ENCODE measurements at regions not wholly inside any gene's neighbourhood (a gene's known extent, or its start where the extent isn't known, plus 50 kb on each side); places are given as distances from the start of the nearest gene placed in this dataset.

DNA sequence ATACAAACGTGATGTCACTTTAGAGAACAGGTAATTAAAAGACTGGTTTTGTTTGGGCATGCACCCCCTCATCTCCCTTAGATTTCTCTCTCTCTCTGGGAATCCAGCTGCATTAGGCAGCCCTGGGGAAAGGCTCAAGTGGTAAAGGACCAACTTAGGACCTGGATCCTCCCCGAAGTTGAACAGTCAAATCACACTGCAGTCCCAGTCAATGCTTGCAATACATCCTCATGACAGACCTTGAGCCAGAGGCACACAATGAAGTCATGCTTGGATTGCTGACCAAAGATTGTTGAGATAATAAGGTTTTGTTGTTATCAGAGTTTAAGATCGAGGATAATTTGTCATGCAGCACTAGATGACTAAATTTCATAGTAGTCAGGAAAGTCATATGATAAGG lies 1285.8 kb upstream of the NCAM2 start:
- no peak for DNase-seq

DNA sequence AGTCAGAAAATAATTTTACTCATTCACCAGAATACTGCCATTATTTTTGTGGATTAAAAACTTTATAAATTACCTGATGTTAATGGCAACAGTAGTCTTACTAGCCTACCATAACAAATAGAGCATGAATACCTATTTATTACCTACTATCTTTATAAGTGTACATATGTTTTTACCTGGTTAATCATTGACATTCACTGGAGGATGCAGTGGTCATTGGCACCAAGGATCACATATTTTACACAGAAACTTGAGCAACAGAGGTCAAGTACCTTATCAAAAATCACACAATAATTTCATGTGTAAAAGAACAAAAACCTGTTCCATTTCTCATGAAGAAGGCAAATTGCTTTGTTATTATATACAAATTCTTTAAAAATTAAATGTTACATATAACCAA lies 1284.9 kb upstream of the NCAM2 start:
- DNase-seq = no peak

DNA sequence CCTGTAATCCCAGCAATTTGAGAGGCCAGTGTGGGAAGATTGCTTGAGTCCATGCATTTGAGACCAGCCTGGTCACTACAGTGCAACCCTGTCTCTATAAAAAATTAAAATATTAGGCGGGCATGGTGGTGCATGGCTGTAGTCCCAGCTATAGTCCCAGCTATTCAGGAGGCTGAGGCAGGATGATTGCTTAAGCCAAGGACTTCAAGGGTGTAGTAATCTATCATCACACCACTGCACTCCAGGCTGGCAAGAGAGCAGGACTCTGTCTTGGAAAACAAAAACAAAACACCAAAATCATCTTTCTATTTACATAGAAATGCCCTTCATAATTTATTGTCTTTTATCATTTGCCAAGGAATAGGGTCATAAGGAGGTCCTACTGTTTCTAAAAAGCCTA lies 1274.1 kb upstream of the NCAM2 start:
- no peak for DNase-seq

DNA sequence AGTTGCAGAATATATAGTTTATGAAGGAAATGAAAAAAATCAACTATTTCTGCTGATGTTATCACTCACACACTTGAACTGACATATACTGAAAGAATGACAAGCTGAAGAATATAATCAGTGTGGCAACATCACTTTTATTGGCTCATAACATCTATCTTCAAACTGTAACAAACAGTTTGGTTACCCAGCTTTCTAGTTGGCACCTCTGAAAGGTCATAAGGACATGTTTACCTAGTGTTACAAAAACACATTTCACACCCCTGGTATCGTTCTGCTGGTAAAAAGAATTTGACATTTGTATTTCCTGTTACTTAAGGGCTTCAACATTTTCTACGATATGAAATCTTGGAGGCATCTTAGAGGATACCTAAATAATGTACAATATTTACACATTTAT lies 1267.0 kb upstream of the NCAM2 start:
- DNase-seq = no peak

DNA sequence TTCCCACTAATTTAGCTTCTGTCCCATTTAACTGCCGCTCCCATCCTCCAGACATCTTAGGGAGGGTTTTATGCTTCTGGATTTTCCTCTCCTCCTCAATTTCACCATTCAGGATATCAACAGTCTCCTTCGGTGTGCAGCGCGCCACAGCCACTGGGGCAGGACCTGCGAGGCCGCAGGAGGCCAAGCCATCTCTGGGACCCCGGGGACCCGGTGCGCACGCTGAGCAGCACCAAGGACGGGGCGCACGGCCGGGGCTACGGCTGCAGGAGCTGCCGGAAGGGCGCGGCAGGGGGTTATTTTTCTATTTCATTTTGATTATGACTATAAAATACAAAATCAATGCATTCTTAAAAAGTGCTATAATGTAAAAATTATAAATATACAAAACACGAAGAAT lies 1238.4 kb upstream of the NCAM2 start:
- DNase-seq = no peak

DNA sequence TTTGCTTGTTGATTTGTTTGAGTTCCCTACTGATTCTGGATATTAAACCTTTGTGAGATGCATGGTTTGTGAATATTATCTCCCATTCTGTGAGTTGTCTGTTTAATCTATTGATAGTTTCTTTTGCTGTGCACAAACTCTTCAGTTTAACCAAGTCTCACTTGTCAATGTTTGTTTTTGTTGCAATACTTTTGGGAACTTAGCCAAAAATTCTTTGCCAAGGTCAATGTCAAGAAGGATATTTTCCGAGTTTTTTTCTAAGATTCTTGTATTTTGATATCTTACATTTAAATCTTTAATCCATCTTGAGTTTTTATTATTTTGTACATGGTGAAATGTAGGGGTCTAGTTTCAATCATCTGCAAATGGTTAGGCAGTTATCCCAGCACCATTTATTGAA lies 1230.7 kb upstream of the NCAM2 start:
- DNase-seq = no peak

DNA sequence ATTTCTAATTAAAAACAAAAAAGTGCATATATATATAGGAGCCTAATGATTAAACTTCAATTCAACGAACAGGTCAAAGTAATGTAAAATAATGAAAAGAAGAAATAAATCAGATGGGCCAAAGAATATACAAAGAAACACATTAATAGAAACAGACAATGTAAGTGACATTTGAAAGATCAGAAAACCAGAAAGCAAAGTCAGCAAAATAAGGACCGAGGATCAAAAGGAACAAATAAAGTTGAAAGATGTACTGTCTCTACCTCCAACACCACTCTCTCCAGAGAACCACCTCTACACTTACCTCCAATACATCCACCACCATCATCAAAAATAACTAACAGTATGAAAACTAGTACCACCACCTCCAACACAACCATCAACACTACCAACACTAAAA lies 1226.3 kb upstream of the NCAM2 start:
- DNase-seq = no peak

DNA sequence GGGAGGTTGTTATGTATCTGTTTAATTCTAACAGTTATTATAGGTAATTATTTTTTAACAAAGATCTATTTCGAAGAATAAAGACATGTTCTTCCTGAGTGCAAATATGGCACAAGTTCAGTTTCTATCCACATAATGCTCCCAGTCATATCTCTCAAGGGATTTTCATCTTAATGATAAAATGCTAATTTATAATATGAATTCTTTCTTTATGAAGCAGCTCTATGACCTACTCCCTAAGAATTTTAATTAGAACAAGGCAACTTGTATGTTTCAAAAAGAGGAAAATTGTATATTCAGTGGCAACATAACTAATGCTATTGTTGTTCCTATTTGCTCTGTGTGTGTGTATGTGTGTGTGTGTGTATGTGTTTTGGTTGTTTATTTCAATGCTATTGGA lies 1222.1 kb upstream of the NCAM2 start:
- no peak for DNase-seq

DNA sequence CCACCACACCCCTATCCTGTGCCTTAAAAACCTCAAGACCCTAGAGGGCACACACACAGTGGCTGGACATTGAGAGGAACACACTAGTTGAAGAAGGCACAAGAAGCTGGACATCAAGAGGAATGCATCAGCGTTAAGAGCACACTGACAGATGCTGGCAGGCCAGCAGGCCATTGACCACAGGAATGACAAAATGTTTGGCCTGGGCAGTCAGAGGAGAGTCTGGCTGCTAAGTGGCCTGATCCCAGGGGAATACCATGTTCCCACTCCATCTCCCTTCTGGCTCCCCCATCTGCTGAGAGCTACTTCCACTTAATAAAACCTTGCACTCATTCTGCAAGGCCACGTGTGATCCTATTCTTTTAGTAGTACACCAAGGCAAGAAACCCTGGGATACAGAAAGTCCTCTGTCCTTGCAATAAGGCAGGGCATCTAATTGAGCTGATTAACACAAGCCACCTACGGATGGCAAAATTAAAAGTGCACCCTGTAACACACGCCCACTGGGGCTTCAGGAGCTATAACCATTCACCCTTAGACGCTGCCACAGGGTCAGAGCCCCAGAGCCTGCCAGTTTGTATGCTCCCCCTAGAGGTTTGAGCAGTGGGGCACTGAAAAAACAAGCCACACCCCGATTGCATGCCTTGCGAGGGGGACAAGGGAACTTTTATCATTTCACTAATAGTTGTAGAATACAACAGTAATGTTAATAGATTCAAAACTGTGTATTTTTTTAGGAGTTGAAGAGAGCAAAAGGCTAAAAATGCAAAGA lies 1216.1 kb upstream of the NCAM2 start:
- DNase-seq = no peak

DNA sequence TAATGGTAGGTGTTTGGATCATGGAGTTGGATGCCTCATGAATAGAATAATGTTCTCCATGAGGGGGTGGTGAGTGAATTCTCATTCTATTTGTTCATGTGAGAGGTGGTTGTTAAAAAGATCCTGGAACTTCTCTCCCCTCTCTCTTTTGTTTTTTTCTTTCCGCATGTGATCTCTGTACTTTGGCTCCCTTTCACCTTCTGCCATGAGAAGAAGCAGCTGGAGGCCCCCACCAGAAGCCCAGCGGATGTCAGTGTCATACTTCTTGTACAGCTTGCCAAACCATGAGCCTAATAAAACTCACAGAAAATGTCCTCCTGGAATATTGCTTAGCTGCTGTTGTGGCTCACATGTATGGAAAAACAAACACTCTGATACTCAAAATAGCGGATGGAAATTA lies 1212.3 kb upstream of the NCAM2 start:
- no peak for DNase-seq

DNA sequence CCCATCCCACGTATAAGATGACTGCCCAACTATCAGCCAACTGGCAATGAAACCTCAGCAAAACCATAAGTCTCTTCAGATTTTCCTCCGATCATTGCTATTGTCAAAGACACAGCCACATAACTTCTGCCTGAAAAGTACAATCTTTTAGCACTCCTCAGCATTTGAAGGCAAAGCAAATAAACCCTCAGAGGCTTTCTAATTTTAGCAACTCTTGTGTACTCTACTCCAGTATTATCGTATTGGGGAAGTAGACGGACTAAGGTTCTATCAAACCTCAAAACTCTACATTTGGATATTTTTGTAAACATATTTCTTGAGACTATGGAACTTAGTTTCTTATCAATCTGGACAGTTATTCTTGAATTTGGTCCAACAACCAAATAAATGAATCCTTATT lies 1206.2 kb upstream of the NCAM2 start:
- DNase-seq = no peak

DNA sequence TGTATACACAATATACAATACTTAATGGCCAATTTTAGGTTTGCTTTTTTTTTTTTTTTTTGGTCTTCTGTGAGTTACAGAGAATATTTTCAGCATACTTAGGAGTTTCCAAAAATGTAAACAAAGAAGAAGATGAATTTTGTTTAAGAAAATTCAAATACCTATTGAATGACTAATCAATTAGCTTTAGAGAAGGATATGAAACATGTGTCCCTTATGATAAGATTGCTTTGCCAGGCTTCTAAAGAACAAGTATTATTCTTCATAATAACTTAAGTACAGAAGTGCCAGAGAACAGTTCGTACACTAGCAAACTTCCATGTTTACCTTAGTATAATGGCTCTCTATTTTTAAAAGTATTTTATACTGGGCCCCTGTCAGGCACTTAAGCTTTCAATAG lies 1191.0 kb upstream of the NCAM2 start:
- DNase-seq = no peak

DNA sequence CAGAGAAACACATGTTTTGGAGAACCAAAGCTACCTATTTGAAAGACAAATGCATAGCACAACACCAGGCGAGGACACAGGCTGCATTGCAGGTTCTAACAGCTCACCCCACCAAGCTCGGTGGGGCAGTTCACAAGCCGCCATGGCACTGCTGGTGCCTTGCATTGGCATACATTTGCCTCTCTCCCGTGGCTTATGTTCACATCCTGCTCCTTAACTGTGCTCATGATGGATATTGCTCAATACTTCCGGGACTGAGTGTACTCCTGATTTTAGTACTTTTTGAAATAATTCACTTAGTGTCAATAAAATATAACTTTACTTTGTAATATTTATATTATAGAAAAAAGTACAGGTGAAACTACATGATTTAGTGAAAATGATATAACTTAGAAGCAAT lies 1187.4 kb upstream of the NCAM2 start:
- no peak for DNase-seq

DNA sequence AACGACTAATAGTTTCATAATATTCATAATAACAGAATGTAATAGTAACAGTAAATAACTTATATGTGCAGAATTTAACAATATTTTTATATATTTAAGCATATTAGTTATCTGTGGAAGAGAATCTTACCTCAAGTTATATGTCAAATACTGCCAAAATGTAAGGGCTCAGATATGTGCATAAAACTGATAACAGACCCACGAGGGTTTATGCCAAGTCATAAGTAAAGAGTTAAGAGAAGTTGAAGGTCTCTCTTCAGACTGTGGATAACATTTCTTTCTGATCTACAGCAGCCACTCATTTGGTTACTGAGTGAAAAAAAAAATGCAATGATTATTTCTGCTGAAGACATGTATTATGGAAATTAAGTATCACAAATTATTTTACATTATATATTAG lies 1167.8 kb upstream of the NCAM2 start:
- DNase-seq = no peak

DNA sequence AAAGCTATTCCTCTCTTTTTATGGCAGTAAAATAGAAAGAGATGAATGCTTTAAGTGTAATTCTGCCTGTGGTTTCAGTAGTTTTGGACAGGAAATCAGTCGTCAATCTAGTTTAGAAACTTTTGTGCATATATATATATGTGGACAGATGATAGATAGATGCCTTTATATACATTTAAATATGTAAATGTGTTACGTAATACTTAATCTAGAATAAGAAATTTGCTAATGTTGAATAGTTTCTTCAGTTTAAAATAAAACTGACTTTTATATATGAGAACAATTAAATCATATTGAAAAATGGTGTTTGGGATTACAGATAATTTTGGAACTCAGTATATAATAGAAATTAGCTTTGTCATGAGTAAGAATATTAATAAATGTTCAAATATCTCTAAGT lies 1165.7 kb upstream of the NCAM2 start:
- DNase-seq = no peak

DNA sequence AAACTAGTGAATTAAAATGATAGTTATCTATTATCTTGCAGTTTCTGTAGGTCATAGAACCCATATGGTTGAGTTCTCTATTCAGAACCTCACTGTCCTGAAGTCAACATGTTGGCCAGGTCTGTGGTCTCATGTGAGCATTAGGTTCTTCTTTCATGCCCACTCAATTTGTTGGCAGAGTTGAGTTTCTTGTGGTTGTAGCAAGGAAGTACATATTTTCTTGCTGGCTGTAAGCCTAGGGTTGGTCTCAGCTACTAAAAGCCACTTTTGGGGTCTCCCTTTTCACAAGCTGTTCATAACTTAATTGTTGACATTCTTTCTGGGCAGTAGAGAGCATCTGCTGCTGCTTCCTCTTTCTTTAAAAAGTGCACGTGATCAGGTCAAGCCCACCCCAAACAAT lies 1165.1 kb upstream of the NCAM2 start:
- DNase-seq = no peak

DNA sequence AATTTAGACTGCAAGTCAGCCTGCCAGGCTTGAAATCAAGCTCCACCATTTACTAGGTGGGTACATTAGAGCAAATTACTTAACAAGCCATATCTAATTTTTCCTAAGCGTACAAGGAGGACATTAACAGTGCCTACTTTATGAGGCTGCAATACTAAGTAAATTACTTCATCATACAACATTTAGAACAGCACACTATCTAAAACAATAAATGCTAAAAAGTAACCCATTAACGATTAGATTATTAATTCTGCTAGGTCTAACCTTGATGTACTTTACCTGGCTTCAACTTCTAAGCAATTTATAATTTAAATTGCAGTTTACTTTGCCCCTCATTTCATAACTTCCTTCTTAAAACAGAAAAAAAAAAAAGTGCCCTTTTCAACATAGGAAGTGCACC lies 1155.6 kb upstream of the NCAM2 start:
- DNase-seq = no peak

DNA sequence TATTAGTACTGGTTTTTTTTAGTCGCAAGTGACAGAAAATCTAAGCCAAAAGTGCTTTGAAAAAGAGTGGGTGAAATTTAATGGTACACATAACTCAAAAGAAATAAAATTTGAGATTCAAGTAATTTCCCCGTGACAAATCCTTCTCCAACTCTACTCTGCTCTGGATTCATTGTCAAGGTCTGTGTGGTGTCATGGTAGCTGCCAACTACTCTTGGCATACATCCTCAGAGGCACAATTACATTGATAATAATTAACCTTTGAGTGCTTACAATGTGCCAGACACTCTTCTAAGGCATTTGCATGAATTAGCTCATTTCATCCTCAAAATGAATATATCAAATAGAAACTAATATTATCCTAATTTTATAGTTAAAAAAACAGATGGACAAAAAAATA lies 1153.9 kb upstream of the NCAM2 start:
- DNase-seq = no peak

DNA sequence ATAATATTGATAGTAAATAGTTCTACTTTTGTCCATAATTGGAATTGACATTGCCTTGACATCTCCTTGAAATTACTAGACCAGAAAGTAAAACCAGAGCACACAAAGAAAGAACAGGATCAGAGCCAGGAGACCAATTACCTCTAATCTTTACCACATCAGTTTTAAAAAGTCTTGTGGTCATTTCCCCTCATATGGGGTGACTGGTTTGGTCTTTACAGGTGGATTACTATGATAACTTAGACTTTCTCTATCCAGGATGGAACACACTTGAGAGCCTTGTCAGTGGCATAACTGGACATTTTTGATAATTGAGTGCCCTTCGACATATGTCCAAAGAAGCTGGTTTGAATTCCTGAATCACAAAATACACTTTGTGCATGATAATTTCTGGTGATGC lies 1148.1 kb upstream of the NCAM2 start:
- no peak for DNase-seq

DNA sequence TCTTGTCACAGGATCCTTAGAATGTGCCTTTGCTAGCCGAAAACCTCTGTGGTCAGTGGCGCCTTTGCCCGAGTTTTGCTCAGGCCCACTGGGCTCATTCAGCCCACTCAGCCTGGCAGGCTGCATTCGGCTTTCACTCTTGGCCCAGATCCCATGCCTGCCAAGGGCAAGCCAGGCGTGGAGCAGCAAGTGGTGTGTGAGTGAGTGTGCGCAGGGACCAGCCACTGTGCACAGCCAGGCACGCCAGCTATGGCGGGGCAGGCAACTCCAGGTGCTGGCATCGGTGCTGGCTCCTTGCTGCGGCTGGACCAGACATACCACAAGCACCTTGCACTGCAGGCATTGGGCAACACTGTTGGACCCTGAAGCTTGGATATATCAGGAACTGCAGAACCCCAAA lies 1145.1 kb upstream of the NCAM2 start:
- DNase-seq = no peak

DNA sequence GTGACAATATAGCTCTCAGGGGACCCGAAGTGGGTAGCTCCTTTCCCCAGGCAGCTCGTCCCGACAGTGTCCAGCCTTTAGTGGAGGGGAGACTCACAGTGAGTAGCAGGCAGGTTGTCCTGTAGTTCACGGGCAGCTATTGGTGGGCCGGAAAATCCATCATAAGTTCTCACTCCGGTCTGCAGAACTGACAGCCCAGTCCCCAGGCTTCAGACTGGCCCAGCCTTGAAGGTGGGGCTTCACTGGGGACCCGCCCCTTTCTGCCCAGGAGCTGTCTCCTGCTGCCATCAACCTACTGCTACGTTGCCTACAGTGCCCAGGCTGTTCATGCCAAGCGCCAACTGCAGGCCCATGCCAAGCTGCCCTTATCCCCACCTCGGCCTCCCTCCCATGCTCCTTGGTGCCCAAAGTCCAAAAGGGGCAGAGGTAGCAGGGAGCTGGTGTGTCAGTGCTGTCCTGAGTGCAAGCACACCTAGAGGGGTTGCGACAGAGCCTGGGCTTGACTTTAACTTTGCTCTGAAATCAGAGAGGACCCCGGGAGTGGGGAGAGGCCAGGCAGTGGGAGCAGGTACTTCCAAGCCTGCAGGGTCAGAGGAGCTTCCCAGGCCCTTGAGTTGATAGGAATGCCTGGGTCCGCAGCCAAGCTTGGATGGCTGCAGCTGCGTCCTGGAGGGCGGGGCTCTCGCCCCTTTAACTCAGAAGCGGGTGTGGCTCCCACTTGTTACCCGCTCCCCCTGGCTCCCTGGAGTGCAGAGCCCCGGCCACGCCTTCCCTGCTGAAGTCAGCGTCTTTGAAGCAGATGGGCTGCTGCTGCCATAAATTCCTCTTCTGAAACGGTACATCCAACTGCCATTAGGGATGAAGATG lies 1144.3 kb upstream of the NCAM2 start:
- DNase-seq = no peak

DNA sequence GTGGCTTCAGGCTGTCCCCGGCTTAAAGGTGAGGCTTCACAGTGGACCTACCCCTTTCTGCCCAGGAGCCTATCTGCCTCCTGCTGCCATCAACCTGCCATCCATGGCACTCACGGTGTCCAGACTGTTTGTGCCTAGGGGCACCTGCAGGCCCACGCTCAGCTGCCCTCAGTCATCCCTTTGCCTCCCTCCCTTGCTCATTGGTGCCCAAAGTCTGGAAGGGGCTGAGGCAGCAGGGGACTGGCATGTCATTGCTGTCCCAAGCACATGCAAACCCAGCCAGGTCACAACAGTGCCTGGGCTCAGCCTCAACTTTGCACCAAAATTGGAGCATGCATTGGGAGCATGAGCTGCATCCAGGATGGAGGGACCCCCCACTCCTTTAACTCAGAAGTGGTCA lies 1142.7 kb upstream of the NCAM2 start:
- no peak for DNase-seq

DNA sequence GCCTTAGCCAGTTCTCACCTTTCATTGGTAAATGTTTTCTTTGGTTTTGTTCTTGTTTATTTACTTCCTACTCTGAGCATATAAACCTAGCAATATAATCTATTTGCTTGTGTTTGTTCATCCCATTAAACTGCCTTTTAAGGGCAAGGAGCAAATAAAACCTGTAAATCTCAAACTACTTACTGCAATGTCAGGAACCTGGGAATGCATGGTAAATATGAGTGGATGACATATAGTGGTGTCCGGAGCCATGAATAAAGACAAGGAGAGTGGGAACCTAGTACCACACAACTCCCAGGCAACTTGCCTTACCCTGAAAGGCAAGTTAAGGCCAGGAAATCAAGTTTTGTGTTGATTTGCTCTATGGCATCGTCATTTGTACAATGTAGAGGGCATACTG lies 1133.7 kb upstream of the NCAM2 start:
- DNase-seq = no peak

DNA sequence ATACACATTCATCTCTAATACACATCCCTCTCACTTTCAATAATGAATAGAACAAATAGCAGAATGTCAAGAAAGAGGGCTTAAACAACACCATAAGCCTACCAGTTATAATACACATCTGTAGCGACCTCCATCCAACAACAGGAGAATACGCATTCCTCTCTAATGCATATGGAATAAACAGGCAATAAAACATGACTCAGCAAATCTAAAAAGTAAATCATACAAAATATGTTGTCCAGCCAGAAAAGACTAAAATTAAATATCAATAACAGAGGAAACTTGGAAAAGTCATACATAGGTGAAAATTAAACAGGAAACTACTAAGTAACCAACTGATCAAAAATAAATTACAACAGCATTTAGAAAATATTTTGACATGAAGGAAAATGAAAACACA lies 1127.5 kb upstream of the NCAM2 start:
- DNase-seq = no peak

DNA sequence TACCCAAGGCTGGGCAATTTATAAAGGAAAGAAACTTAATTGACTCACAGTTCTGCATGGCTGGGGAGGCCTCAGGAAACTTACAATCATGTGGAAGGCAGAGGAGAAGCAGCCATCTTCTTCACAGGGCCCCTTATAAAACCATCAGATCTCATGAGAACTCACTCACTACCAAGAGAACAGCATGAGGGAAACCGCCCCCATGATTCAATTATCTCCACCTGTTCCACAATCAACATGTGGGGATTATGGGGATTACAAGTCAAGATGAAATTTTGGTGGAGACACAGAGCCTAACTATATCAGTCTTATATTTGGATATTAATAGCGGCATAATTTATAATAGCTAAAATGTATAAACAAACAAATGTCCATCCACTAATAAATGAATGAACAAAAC lies 1123.7 kb upstream of the NCAM2 start:
- no peak for DNase-seq
